Ovary (tissue), 3 donors: ENCODE measurements at regions not wholly inside any gene's neighbourhood (a gene's known extent, or its start where the extent isn't known, plus 50 kb on each side); places are given as distances from the start of the nearest gene placed in this dataset.

ENCODE experiments used
- EP300 ChIP-seq: sonication (generic); formaldehyde crosslinking; IDR thresholded peaks from one replicate; pipeline ENCODE4 v1.6.1; 2017; ENCODE audit warnings: antibody characterized with exemption
- POLR2A ChIP-seq: fragments of 450-650 bp; IDR thresholded peaks from one replicate; pipeline ENCODE4 v1.6.1; 2017; ENCODE audit warnings: antibody characterized with exemption, mild to moderate bottlenecking, moderate library complexity
- TF ChIP-seq, protein P1 (sequence below), 3 donors: fragments of 450-650 bp in 2 of 3; fragments of 200-600 bp in 1 of 3; IDR thresholded peaks; one replicate each; pipeline versions ENCODE4 v1.5.1 to v1.8.0; 2016 to 2022; ENCODE audit warnings: antibody characterized with exemption in 3 of 3, mild to moderate bottlenecking in 1 of 3
- donor health status: DM: no; HTN: no; CAD: no.

DNA sequence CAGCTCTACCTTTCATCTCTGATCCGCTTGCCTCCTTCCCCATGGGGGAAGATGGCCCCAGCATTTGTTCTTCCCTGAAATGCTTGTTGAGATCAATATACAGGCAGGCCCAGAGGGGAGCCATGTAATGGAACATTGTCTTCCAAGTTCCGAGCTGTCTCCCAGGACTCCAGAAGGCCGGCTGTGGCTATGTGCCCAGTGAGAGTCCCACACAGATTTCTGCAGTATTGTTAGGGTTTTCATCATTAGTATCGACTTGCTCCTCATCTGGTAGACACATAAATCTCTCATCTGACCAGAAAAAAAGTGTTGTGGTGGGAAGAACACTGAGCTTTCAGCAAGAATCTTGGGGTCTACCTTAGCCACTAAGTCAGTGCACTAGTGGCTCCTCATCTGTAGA lies 163.4 kb downstream of the TRIM29 start:
- TF ChIP-seq, protein P1, sequence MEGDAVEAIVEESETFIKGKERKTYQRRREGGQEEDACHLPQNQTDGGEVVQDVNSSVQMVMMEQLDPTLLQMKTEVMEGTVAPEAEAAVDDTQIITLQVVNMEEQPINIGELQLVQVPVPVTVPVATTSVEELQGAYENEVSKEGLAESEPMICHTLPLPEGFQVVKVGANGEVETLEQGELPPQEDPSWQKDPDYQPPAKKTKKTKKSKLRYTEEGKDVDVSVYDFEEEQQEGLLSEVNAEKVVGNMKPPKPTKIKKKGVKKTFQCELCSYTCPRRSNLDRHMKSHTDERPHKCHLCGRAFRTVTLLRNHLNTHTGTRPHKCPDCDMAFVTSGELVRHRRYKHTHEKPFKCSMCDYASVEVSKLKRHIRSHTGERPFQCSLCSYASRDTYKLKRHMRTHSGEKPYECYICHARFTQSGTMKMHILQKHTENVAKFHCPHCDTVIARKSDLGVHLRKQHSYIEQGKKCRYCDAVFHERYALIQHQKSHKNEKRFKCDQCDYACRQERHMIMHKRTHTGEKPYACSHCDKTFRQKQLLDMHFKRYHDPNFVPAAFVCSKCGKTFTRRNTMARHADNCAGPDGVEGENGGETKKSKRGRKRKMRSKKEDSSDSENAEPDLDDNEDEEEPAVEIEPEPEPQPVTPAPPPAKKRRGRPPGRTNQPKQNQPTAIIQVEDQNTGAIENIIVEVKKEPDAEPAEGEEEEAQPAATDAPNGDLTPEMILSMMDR (IDR thresholded peaks at IDR 0.05) = no peak
- TF ChIP-seq POLR2A (no peak), EP300 (no peak)
